ENCODE measurements at regions not wholly inside any gene's neighbourhood (a gene's known extent, or its start where the extent isn't known, plus 50 kb on each side); places are given as distances from the start of the nearest gene placed in this dataset.

DNA sequence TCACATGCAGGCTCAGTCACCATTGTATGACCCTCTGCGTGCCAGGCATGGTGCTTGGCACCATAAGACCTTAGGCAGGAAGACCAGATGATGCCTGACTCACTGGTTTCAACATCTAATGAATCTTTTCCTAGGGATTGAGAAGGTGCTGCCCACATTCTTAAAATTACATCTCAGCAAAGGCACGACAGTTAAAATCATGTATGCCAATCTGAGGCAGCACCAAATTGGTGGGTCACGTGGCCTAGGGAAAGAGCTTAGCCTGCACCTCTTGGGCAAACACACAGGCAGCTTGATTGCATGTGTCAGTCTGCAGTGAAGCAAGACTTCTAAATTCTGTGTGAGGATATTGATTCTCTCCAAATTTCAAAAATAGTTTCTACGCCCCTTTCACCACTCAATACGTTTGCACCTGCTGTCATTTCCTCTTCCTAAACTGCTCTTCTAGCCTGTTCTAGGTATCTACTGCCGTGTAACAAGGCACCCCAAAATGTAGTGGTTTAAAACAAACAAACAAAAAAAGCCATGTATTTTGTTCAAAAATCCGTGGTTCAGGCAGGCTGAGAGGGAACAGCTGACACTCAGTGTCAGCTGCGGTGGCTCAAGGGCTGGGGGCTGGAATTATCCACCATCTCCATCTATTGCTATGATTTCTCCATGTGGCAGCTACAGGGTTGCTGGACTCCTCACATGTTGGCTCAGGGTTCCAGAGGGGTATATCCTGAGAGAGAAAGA is 160.2 kb upstream of the FGGY start:
- Mint-ChIP-seq H3K4me1 (ENCODE audit: unreplicated experiment) (peaks cover 38% of the 10 kb centered on the region), H3K36me3 (ENCODE audit: low read depth, unreplicated experiment) (no peaks in the 10 kb centered on the region), H3K27me3 (ENCODE audit: unreplicated experiment) (no peaks in the 10 kb centered on the region), H3K9me3 (ENCODE audit: unreplicated experiment) (no peaks in the 10 kb centered on the region), H3K4me3 (ENCODE audit: unreplicated experiment) (no peak overlapping the region), H3K27ac (ENCODE audit: unreplicated experiment) (no peak overlapping the region)
- TF ChIP-seq, protein P1, sequence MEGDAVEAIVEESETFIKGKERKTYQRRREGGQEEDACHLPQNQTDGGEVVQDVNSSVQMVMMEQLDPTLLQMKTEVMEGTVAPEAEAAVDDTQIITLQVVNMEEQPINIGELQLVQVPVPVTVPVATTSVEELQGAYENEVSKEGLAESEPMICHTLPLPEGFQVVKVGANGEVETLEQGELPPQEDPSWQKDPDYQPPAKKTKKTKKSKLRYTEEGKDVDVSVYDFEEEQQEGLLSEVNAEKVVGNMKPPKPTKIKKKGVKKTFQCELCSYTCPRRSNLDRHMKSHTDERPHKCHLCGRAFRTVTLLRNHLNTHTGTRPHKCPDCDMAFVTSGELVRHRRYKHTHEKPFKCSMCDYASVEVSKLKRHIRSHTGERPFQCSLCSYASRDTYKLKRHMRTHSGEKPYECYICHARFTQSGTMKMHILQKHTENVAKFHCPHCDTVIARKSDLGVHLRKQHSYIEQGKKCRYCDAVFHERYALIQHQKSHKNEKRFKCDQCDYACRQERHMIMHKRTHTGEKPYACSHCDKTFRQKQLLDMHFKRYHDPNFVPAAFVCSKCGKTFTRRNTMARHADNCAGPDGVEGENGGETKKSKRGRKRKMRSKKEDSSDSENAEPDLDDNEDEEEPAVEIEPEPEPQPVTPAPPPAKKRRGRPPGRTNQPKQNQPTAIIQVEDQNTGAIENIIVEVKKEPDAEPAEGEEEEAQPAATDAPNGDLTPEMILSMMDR (IDR thresholded peaks at IDR 0.05; ENCODE audit: unreplicated experiment) = no peak
- DNase-seq (ENCODE audit: low spot score) = no peak

DNA sequence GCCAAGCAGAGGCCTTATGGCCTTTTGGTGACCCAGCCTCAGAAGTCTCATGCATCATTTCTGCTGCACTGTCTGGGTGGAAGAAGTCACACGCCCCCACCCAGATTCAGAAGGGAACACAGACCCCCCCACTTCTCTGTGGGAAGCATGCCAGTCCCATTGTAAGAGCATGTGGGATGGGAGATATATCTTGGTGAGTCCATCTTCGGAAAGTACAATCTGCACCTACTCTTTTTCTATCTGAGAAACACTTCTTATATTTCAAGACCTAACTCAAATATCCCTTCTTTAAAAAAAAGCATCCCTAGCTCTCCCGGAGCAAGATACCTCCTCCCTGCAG is 159.6 kb upstream of the FGGY start:
- Mint-ChIP-seq H3K9me3 (ENCODE audit: unreplicated experiment) (no peaks in the 10 kb centered on the region), H3K4me3 (ENCODE audit: unreplicated experiment) (no peak overlapping the region), H3K27me3 (ENCODE audit: unreplicated experiment) (no peaks in the 10 kb centered on the region), H3K27ac (ENCODE audit: unreplicated experiment) (no peak overlapping the region), H3K4me1 (ENCODE audit: unreplicated experiment) (peaks cover 33% of the 10 kb centered on the region), H3K36me3 (ENCODE audit: low read depth, unreplicated experiment) (no peaks in the 10 kb centered on the region)
- DNase-seq (ENCODE audit: low spot score) = no peak
- TF ChIP-seq, protein P1 (IDR thresholded peaks at IDR 0.05; ENCODE audit: unreplicated experiment) = no peak

DNA sequence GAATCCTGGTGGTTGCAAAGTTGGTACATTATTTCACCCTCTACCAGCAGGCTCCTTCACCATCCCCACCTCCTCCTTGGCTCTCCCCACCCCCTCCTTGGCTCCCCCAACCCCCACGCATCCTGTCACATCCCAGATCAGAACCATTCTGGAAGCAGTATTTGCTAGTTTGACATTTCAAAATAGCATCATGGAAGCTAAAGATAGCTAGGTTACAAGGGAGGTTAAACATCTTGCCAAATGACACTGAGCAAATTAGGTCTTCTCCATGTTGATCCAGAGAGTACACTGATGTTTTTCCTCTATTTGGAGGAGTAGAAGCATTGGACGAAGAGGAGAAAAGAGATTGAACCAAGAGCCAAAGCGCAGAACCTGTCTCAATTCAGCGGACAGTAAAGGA is 158.9 kb upstream of the FGGY start:
- no peaks in the 10 kb centered on the region for H3K36me3 Mint-ChIP-seq (ENCODE audit: low read depth, unreplicated experiment)
- peaks cover 3% of the 10 kb centered on the region for H3K27me3 Mint-ChIP-seq (ENCODE audit: unreplicated experiment)
- no peak overlapping the region for H3K4me3 Mint-ChIP-seq (ENCODE audit: unreplicated experiment)
- H3K27ac Mint-ChIP-seq (ENCODE audit: unreplicated experiment) = no peak overlapping the region
- DNase-seq (ENCODE audit: low spot score) = no peak
- peaks cover 34% of the 10 kb centered on the region for H3K4me1 Mint-ChIP-seq (ENCODE audit: unreplicated experiment)
- TF ChIP-seq, protein P1 (IDR thresholded peaks at IDR 0.05; ENCODE audit: unreplicated experiment) = no peak
- H3K9me3 Mint-ChIP-seq (ENCODE audit: unreplicated experiment) = no peaks in the 10 kb centered on the region

DNA sequence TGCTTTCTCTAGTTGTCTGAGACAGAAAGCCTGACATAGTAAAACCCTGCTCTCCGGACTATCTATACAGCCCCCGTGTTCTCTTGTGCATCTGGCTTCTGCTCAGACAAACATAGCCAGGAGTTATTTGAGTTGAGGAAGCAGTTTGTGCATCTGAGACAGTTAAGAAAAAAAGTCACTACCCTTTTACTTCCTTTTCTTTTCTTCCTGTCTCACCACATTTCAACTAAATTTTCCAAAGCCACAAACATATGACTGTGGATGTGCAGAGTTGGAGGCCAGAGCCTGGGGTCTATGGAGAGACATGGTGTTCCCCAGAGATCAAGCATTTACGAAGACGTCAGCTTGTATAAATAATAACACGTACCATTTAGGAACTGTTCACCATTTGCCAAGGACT is 158.5 kb upstream of the FGGY start:
- TF ChIP-seq, protein P1 (IDR thresholded peaks at IDR 0.05; ENCODE audit: unreplicated experiment) = no peak
- DNase-seq (ENCODE audit: low spot score) = no peak
- no peaks in the 10 kb centered on the region for H3K36me3 Mint-ChIP-seq (ENCODE audit: low read depth, unreplicated experiment)
- H3K9me3 Mint-ChIP-seq (ENCODE audit: unreplicated experiment) = no peaks in the 10 kb centered on the region
- no peak overlapping the region for H3K27ac Mint-ChIP-seq (ENCODE audit: unreplicated experiment)
- H3K27me3 Mint-ChIP-seq (ENCODE audit: unreplicated experiment) = peaks cover 5% of the 10 kb centered on the region
- peaks cover 34% of the 10 kb centered on the region for H3K4me1 Mint-ChIP-seq (ENCODE audit: unreplicated experiment)
- H3K4me3 Mint-ChIP-seq (ENCODE audit: unreplicated experiment) = no peak overlapping the region

DNA sequence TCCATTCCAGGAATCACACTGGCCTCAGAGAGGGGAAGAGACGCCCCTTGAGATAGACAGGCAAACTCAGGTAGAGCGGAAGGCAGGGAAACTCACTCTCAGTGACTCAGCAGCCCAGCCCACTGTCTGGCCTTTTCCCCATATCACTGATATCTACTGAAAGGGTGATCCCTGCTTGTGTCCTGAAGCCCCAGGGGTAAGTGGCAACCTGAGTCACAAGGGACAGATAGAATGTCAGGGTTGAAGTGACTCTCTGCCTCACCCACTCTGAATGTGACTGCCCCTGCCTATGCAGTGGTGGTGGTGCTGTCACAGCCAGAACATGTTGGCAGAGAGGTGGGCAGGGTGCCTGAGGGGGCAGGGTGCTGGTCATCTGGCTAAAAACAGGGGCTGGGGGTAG is 157.5 kb upstream of the FGGY start:
- Mint-ChIP-seq H3K27me3 (ENCODE audit: unreplicated experiment) (peaks cover 5% of the 10 kb centered on the region), H3K36me3 (ENCODE audit: low read depth, unreplicated experiment) (no peaks in the 10 kb centered on the region), H3K4me1 (ENCODE audit: unreplicated experiment) (peaks cover 34% of the 10 kb centered on the region), H3K4me3 (ENCODE audit: unreplicated experiment) (no peak overlapping the region), H3K9me3 (ENCODE audit: unreplicated experiment) (no peaks in the 10 kb centered on the region), H3K27ac (ENCODE audit: unreplicated experiment) (no peak overlapping the region)
- DNase-seq (ENCODE audit: low spot score) = no peak
- TF ChIP-seq, protein P1 (IDR thresholded peaks at IDR 0.05; ENCODE audit: unreplicated experiment) = no peak

All from endothelial cell (in vitro differentiated cells).